IgD-negative memory B cell (primary cell): ENCODE measurements at regions not wholly inside any gene's neighbourhood (a gene's known extent, or its start where the extent isn't known, plus 50 kb on each side); places are given as distances from the start of the nearest gene placed in this dataset.
"Not testable (repeated sequence)": the region's sequence is repeated elsewhere in the genome, so short reads cannot be mapped to it uniquely, and the experiment has no call there.

ENCODE experiments used
- H3K27ac Mint-ChIP-seq, 3 donors: one replicate each; pipeline ENCODE4 v1.8.0; 2020 to 2022; ENCODE audit warnings: mild to moderate bottlenecking in 3 of 3, mixed read lengths in 3 of 3, moderate library complexity in 1 of 3
- H3K27me3 Mint-ChIP-seq: one replicate; pipeline ENCODE4 v1.8.0; 2021; ENCODE audit warnings: mixed read lengths
- H3K36me3 Mint-ChIP-seq: one replicate; pipeline ENCODE4 v1.8.0; 2020; ENCODE audit warnings: mild to moderate bottlenecking, mixed read lengths
- H3K4me1 Mint-ChIP-seq, 3 donors: one replicate each; pipeline ENCODE4 v1.8.0; 2020 to 2022; ENCODE audit warnings: mixed read lengths in 3 of 3, mild to moderate bottlenecking in 1 of 3
- H3K4me3 Mint-ChIP-seq, 4 donors: one replicate each; pipeline ENCODE4 v1.8.0; 2020 to 2022; ENCODE audit warnings: mild to moderate bottlenecking in 4 of 4, mixed read lengths in 4 of 4, moderate library complexity in 3 of 4
- H3K9me3 Mint-ChIP-seq, 3 donors: one replicate each; pipeline ENCODE4 v1.8.0; 2020 to 2021; ENCODE audit warnings: mixed read lengths in 3 of 3, mild to moderate bottlenecking in 1 of 3

DNA sequence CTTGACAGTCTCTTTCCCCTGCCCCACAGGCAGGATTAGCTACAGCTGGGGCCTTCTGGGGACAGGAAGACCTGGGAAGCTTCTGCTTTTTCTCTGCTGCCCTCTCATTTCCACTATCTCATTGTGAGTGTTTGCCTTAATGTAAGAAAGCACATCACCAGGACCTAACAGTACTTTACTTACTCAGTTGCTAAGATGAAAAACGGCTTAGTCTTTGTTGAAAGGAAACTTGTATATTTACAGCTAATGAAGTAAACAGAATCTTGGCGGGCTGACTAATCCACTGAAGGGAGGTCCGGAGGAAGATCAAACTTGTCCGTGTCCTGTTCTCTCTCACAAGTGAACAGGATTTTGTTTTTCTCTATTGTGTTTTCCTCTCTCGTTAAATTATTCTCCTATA lies 128.6 kb downstream of the SOD2 start:
- no peak overlapping the region for H3K4me3 Mint-ChIP-seq
- H3K27me3 Mint-ChIP-seq: no peaks in the 10 kb centered on the region
- no peaks in the 10 kb centered on the region for H3K36me3 Mint-ChIP-seq
- no peak overlapping the region for H3K27ac Mint-ChIP-seq
- no peaks in the 10 kb centered on the region for H3K4me1 Mint-ChIP-seq
- H3K9me3 Mint-ChIP-seq: peaks cover 0 to 11% (median 4%) of the 10 kb centered on the region in 3 donors

- Mint-ChIP-seq H3K4me1 (no peaks in the 10 kb centered on the region), H3K27me3 (peaks cover 4% of the 10 kb centered on the region), H3K4me3 (no peak overlapping the region), H3K36me3 (peaks cover 2% of the 10 kb centered on the region), H3K27ac (no peak overlapping the region), H3K9me3 (peaks cover 0 to 1% (median 0%) of the 10 kb centered on the region in 3 donors)
These were observed 136.0 kb downstream of the SOD2 start for GRCh38 chr6:159557031-159557430.

GRCh38 chr6:159555082-159555875 lies 137.8 kb downstream of the SOD2 start:
- Mint-ChIP-seq H3K4me3 (no peak overlapping the region), H3K36me3 (peaks cover 3% of the 10 kb centered on the region), H3K4me1 (no peaks in the 10 kb centered on the region), H3K9me3 (peaks cover under 1 to 2% (median 1%) of the 10 kb centered on the region in 3 donors), H3K27ac (no peak overlapping the region), H3K27me3 (peaks cover 5% of the 10 kb centered on the region)

GRCh38 chr6:159541296-159541695 lies 151.7 kb downstream of the SOD2 start:
- peaks cover 3% of the 10 kb centered on the region for H3K27me3 Mint-ChIP-seq
- H3K9me3 Mint-ChIP-seq: peaks cover 0 to 2% (median 0%) of the 10 kb centered on the region in 3 donors
- no peaks in the 10 kb centered on the region for H3K4me1 Mint-ChIP-seq
- no peak overlapping the region for H3K27ac Mint-ChIP-seq
- H3K36me3 Mint-ChIP-seq: peaks cover 2% of the 10 kb centered on the region
- H3K4me3 Mint-ChIP-seq: no peak overlapping the region

- Mint-ChIP-seq H3K9me3 (peaks cover 0 to 2% (median 0%) of the 10 kb centered on the region in 3 donors), H3K4me1 (no peaks in the 10 kb centered on the region), H3K27me3 (peaks cover 3% of the 10 kb centered on the region), H3K4me3 (no peak overlapping the region), H3K36me3 (peaks cover 2% of the 10 kb centered on the region), H3K27ac (no peak overlapping the region)
These were observed 152.2 kb downstream of the SOD2 start for GRCh38 chr6:159540883-159541282.

- H3K9me3 Mint-ChIP-seq: peaks cover 0 to 2% (median 0%) of the 10 kb centered on the region in 3 donors
- peaks cover 2% of the 10 kb centered on the region for H3K36me3 Mint-ChIP-seq
- H3K27ac Mint-ChIP-seq: no peak overlapping the region
- peaks cover 3% of the 10 kb centered on the region for H3K27me3 Mint-ChIP-seq
- H3K4me1 Mint-ChIP-seq: no peaks in the 10 kb centered on the region
- H3K4me3 Mint-ChIP-seq: no peak overlapping the region
These were observed 152.9 kb downstream of the SOD2 start for GRCh38 chr6:159540152-159540551.

GRCh38 chr6:159538031-159538430 lies 155.0 kb downstream of the SOD2 start:
- H3K4me1 Mint-ChIP-seq, H3K9me3 Mint-ChIP-seq, H3K4me3 Mint-ChIP-seq: not testable (repeated sequence)

DNA sequence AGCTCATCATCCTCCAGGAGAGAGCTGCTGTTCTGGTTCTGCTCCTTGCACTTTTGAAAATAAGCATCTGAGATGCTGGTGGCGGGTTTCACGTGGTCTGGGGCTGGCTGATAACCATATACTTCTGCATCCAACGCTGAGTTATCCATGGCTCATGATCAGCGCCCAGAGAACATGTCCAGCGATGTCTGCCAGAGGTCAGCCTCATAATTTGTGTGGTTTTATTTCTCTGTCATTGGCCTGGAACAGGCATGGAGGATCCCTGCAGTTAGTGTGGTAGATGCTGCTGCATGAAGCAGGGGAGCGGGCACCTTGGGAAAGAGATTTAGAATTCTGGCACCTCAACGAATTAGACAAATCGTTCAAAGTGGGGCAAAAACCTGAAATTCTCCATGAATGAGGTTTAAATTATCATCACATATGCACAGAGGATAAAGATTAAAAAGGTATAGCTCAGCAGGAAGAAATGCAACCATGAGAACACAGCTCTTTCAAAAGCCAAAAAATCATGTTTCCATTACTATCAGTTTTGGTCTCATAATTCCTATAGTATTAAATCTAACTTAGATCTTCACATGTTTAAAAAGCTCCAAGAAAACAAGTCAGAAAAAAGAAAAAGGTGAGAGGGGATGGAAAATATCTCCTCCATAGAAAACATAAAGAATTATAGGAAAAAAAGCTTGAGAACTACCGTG lies 157.2 kb downstream of the SOD2 start:
- Mint-ChIP-seq H3K4me3 (no peak overlapping the region), H3K27me3 (no peaks in the 10 kb centered on the region), H3K36me3 (no peaks in the 10 kb centered on the region), H3K4me1 (no peaks in the 10 kb centered on the region), H3K27ac (no peak overlapping the region), H3K9me3 (peaks cover 0 to 1% (median 0%) of the 10 kb centered on the region in 3 donors)

More at GRCh38 chr6:159538031-159538430, 155.0 kb downstream of the SOD2 start:
- not testable (repeated sequence) for H3K36me3 Mint-ChIP-seq, H3K27ac Mint-ChIP-seq, H3K27me3 Mint-ChIP-seq

GRCh38 chr6:159533568-159533967 lies 159.5 kb downstream of the SOD2 start:
- Mint-ChIP-seq H3K4me3 (no peak overlapping the region), H3K4me1 (no peaks in the 10 kb centered on the region), H3K27ac (no peak overlapping the region), H3K9me3 (no peaks in the 10 kb centered on the region), H3K36me3 (no peaks in the 10 kb centered on the region), H3K27me3 (peaks cover 9% of the 10 kb centered on the region)

DNA sequence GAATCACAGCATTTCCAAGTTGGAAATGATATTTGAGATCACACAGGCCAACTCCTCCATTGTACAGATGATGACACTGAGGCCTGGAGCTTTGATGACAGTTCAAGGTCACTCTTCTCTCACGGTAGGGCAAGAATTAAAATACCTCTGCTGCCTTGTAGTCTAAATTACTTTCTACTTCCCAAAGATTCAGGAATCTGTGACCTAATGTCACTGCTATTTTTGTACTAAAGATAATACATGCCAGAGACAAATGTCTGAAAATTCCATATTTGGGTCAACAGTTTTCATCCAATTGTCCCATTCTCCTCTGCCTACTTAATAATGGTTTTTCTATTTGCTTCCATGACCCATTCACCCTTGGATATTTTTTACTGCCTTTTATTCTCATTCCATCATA lies 160.0 kb downstream of the SOD2 start:
- H3K27me3 Mint-ChIP-seq: peaks cover 9% of the 10 kb centered on the region
- H3K9me3 Mint-ChIP-seq: no peaks in the 10 kb centered on the region
- no peak overlapping the region for H3K27ac Mint-ChIP-seq
- no peaks in the 10 kb centered on the region for H3K4me1 Mint-ChIP-seq
- H3K36me3 Mint-ChIP-seq: no peaks in the 10 kb centered on the region
- no peak overlapping the region for H3K4me3 Mint-ChIP-seq

DNA sequence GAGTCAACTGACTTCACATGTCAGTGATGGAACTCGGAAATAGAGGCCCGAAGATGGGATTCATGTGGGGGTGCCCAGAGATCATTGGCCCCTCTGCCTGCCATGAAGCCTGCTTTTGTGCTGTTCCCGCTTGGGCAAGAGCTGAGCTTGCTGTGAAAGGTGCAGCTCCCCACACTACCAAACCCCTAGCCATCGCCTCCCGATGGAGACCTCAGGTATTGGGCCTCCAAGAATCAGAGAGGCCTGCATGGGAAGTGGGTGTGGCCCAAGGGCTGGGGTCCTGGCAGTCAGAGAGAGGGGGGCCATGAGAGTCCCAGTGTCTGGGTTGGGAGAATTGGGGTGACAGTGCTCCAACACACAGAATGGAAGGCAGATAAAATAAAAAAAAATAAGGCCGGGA lies 160.9 kb downstream of the SOD2 start:
- Mint-ChIP-seq H3K4me1 (no peaks in the 10 kb centered on the region), H3K36me3 (no peaks in the 10 kb centered on the region), H3K27ac (no peak overlapping the region), H3K9me3 (no peaks in the 10 kb centered on the region), H3K27me3 (peaks cover 17% of the 10 kb centered on the region), H3K4me3 (no peak overlapping the region)

DNA sequence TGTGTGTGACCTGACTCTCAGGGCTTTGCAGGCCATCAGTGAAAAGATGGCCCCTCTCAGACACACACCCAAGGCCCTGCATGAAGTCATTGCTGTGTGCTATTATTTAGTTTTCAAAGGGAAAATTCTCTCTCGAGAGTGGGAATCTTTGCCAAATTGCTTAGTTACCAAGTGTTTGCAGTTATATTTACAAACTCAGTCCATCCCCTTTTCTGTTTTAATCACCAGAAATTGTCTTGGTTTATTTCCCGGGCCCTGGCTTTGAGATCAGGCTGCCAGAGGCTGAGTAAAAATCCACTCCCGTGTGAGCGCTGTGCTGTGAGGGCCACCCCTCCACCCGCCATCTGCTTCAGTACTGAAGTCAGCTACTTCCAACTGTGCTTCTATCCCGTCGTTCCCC lies 163.1 kb downstream of the SOD2 start:
- H3K4me1 Mint-ChIP-seq: no peaks in the 10 kb centered on the region
- H3K36me3 Mint-ChIP-seq: no peaks in the 10 kb centered on the region
- no peaks in the 10 kb centered on the region for H3K9me3 Mint-ChIP-seq
- H3K27ac Mint-ChIP-seq: no peak overlapping the region
- H3K4me3 Mint-ChIP-seq: no peak overlapping the region
- H3K27me3 Mint-ChIP-seq: peaks cover 23% of the 10 kb centered on the region

DNA sequence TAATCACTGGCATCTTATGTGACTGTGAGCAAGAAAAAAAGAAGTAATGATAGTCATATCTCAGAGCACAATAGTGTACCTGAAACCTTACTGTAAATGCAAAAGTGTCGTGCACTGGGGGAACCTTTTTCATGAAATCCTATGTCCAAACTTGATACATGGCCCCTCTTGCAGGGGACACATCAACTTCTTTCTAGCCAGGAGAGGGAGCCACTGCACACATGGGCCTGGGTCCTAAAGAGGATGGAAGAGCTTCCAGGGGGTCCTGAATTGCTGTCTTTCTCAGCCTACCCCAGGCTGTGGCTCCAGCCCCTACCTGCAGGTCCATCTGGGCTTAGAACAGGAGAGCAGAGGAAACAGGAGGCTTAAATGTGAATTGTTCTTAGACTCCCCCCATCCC lies 165.7 kb downstream of the SOD2 start:
- Mint-ChIP-seq H3K4me1 (no peaks in the 10 kb centered on the region), H3K27me3 (peaks cover 25% of the 10 kb centered on the region), H3K4me3 (no peak overlapping the region)

GRCh38 chr6:159525445-159526025 lies 167.5 kb downstream of the SOD2 start:
- no peaks in the 10 kb centered on the region for H3K36me3 Mint-ChIP-seq
- H3K9me3 Mint-ChIP-seq: no peaks in the 10 kb centered on the region
- H3K4me1 Mint-ChIP-seq: no peaks in the 10 kb centered on the region
- peaks cover 29% of the 10 kb centered on the region for H3K27me3 Mint-ChIP-seq
- H3K4me3 Mint-ChIP-seq: no peak overlapping the region
- peak overlapping the region in 1 of 3 donors; percentile 89 for H3K27ac Mint-ChIP-seq

More for the DNA sequence above, 165.7 kb downstream of the SOD2 start:
- H3K36me3 Mint-ChIP-seq: no peaks in the 10 kb centered on the region
- H3K27ac Mint-ChIP-seq: no peak overlapping the region
- no peaks in the 10 kb centered on the region for H3K9me3 Mint-ChIP-seq

DNA sequence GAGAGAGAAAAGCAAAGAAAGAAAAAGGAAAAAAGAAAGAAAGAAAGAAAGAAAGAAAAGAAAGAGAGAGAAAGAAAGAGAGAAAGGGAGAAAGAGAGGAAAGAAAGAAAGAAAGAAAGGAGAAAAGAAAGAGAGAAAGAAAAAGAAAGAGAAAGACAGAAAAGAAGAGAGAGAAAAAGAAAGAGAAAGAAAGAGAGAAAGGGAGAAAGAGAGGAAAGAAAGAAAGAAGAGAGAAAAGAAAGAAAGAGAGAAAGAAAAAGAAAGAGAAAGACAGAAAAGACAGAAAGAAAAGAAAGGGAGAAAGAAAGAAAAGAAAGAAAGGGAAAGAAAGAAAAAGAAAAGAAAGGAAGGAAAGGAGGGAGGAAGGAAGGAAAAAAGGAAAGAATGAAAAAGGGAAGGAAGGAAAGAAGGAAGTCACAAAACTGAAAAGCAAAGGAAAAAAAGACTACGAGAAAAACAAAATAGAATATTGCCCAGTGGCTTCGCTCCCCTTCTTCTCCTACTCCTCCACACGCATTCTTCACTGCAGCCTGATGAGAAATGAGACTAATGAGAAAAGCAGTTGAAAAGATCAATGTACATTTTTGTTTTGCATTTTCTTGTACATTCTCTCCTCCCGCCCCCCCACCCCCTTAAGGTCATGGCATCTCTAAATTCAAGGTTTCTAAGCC lies 170.0 kb downstream of the SOD2 start:
- Mint-ChIP-seq H3K27ac (peak overlapping the region in 1 of 3 donors; percentile 10), H3K4me1 (no peaks in the 10 kb centered on the region), H3K4me3 (no peak overlapping the region), H3K9me3 (peaks cover 3 to 8% (median 3%) of the 10 kb centered on the region in 3 donors), H3K27me3 (peaks cover 36% of the 10 kb centered on the region), H3K36me3 (no peaks in the 10 kb centered on the region)
